Ishikawa (cell line): ENCODE measurements at regions not wholly inside any gene's neighbourhood (a gene's known extent, or its start where the extent isn't known, plus 50 kb on each side); places are given as distances from the start of the nearest gene placed in this dataset.

ENCODE experiments used
- EP300 ChIP-seq: IDR thresholded peaks from 2 replicates; pipeline ENCODE4 v1.6.1; 2012; ENCODE audit warnings: borderline replicate concordance
- RAD21 ChIP-seq: IDR thresholded peaks from 2 replicates; pipeline ENCODE4 v1.6.1; 2012; ENCODE audit warnings: low read depth
- TCF12 ChIP-seq: IDR thresholded peaks from 2 replicates; pipeline ENCODE4 v1.6.1; 2012; ENCODE audit warnings: low read depth
- YY1 ChIP-seq: IDR thresholded peaks from 2 replicates; pipeline ENCODE4 v1.6.1; 2012; ENCODE audit warnings: low read depth
- TF ChIP-seq, protein P1 (sequence below): IDR thresholded peaks from 2 replicates; pipeline ENCODE4 v1.6.1; 2012

DNA sequence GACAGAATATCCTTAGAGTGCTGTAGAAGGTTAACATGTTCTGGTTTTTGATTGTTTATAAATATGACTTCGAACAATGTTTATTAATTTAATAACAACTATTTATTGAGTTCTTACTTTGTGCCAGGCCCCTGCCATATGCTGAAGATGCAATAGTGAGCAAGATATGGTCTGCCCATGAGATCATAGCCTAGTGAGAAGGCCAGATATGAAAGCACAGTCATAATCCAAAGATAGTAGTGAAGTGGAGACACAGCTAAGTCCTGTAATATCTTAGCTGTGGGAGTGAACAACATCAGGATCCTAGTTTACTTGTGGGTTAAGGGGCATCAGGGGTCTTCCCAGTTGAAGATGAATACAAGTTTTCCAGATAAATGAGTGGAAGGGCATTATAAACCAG lies 189.4 kb upstream of the FBXO33 start:
- TF ChIP-seq TCF12 = no peak
- TF ChIP-seq EP300 = no peak
- no peak for TF ChIP-seq RAD21
- TF ChIP-seq YY1 = no peak
- TF ChIP-seq, protein P1, sequence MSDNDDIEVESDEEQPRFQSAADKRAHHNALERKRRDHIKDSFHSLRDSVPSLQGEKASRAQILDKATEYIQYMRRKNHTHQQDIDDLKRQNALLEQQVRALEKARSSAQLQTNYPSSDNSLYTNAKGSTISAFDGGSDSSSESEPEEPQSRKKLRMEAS = no peak
